ENCODE measurements at regions not wholly inside any gene's neighbourhood (a gene's known extent, or its start where the extent isn't known, plus 50 kb on each side); places are given as distances from the start of the nearest gene placed in this dataset.

- H3K9me1 ChIP-seq (ENCODE audit: control insufficient read depth, extremely low read depth, insufficient read depth, low read length) = no peaks in the 10 kb centered on the region
- no peak overlapping the region for H3K9ac ChIP-seq (ENCODE audit: control insufficient read depth, extremely low read depth, insufficient read depth, low read length)
- no peak overlapping the region for H3K27ac ChIP-seq (ENCODE audit: control insufficient read depth, insufficient read depth, low read length)
- H3K36me3 ChIP-seq (ENCODE audit: control insufficient read depth in 2 of 2, extremely low read depth in 1 of 2, insufficient read depth in 2 of 2, low read length in 2 of 2) = no peaks in the 10 kb centered on the region
- dilution Hi-C loops (cut with MboI; ENCODE audit: extremely low pct_ligation_motif_present, low sequenced_read_pairs) = no loop called here
- H3K79me2 ChIP-seq (ENCODE audit: control insufficient read depth, insufficient read depth, low read length) = no peaks in the 10 kb centered on the region
- no peak overlapping the region for H2AFZ ChIP-seq (ENCODE audit: control insufficient read depth, low read length)
- TF ChIP-seq CTCF (optimal IDR thresholded peaks at IDR 0.05 in 1 of 3, IDR thresholded peaks at IDR 0.05 in 1 of 3, conservative IDR thresholded peaks at IDR 0.05 in 1 of 3; ENCODE audit: extremely low read depth in 1 of 3, insufficient read depth in 2 of 3, low read length in 3 of 3) = no peak
- H3K4me2 ChIP-seq (ENCODE audit: control insufficient read depth, extremely low read depth, insufficient read depth, low read depth, low read length) = peak overlapping the region; percentile 27
- H3K4me1 ChIP-seq (ENCODE audit: control insufficient read depth, extremely low read depth, insufficient read depth, low read length) = peaks cover 8% of the 10 kb centered on the region
- H3K27me3 ChIP-seq (ENCODE audit: control insufficient read depth, extremely low read depth, insufficient read depth, low read length) = no peaks in the 10 kb centered on the region
- H3K4me3 ChIP-seq (ENCODE audit: control insufficient read depth in 2 of 3, extremely low read depth in 1 of 3, insufficient read depth in 2 of 3, low read depth in 1 of 3, low read length in 3 of 3) = no peak overlapping the region
- no peaks in the 10 kb centered on the region for H3K9me3 ChIP-seq (ENCODE audit: control insufficient read depth, low read depth, low read length)
- DNase-seq (ENCODE audit: low read depth, low spot score) = no peak
- no peak for FAIRE-seq
- H4K20me1 ChIP-seq (ENCODE audit: control insufficient read depth, extremely low read depth, insufficient read depth, low read length) = no peaks in the 10 kb centered on the region
Measured at GRCh38 chr7:131173145-131173890, 154.4 kb upstream of the MKLN1 start.

- H3K9ac ChIP-seq (ENCODE audit: control insufficient read depth, extremely low read depth, insufficient read depth, low read length) = no peak overlapping the region
- no peak overlapping the region for H3K4me2 ChIP-seq (ENCODE audit: control insufficient read depth, extremely low read depth, insufficient read depth, low read depth, low read length)
- TF ChIP-seq EZH2 (IDR thresholded peaks at IDR 0.05; ENCODE audit: low read length) (no peak), CTCF (optimal IDR thresholded peaks at IDR 0.05 in 1 of 3, IDR thresholded peaks at IDR 0.05 in 1 of 3, conservative IDR thresholded peaks at IDR 0.05 in 1 of 3; ENCODE audit: extremely low read depth in 1 of 3, insufficient read depth in 2 of 3, low read length in 3 of 3) (no peak)
- no peak overlapping the region for H3K27ac ChIP-seq (ENCODE audit: control insufficient read depth, insufficient read depth, low read length)
- no peaks in the 10 kb centered on the region for H3K9me3 ChIP-seq (ENCODE audit: control insufficient read depth, low read depth, low read length)
- no peaks in the 10 kb centered on the region for H3K27me3 ChIP-seq (ENCODE audit: control insufficient read depth, extremely low read depth, insufficient read depth, low read length)
- DNase-seq (ENCODE audit: low read depth, low spot score) (no peak), FAIRE-seq (no peak)
- no peaks in the 10 kb centered on the region for H3K9me1 ChIP-seq (ENCODE audit: control insufficient read depth, extremely low read depth, insufficient read depth, low read length)
- no peak overlapping the region for H3K4me3 ChIP-seq (ENCODE audit: control insufficient read depth in 2 of 3, extremely low read depth in 1 of 3, insufficient read depth in 2 of 3, low read depth in 1 of 3, low read length in 3 of 3)
- dilution Hi-C loops (cut with MboI; ENCODE audit: extremely low pct_ligation_motif_present, low sequenced_read_pairs) = no loop called here
- no peak overlapping the region for H2AFZ ChIP-seq (ENCODE audit: control insufficient read depth, low read length)
- no peaks in the 10 kb centered on the region for H3K36me3 ChIP-seq (ENCODE audit: control insufficient read depth in 2 of 2, extremely low read depth in 1 of 2, insufficient read depth in 2 of 2, low read length in 2 of 2)
- no peaks in the 10 kb centered on the region for H3K79me2 ChIP-seq (ENCODE audit: control insufficient read depth, insufficient read depth, low read length)
- H3K4me1 ChIP-seq (ENCODE audit: control insufficient read depth, extremely low read depth, insufficient read depth, low read length) = peaks cover 8% of the 10 kb centered on the region
- no peaks in the 10 kb centered on the region for H4K20me1 ChIP-seq (ENCODE audit: control insufficient read depth, extremely low read depth, insufficient read depth, low read length)
Measured at GRCh38 chr7:131174391-131174790, 153.3 kb upstream of the MKLN1 start.

Data from keratinocyte (primary cell).